HG02588 (cell line): ENCODE measurements at regions not wholly inside any gene's neighbourhood (a gene's known extent, or its start where the extent isn't known, plus 50 kb on each side); places are given as distances from the start of the nearest gene placed in this dataset.

Source experiments
- ATAC-seq: cut with Tn5 transposase; IDR thresholded peaks from one replicate; pipeline ENCODE4 v1.9.1; 2021; ENCODE audit warnings: mild to moderate bottlenecking, moderate library complexity; ENCODE audit not compliant: unreplicated experiment

GRCh38 chr13:106143930-106144709 is 391.3 kb downstream of the EFNB2 start:
- no peak for ATAC-seq

GRCh38 chr13:106143392-106143791 is 392.1 kb downstream of the EFNB2 start:
- ATAC-seq = no peak

DNA sequence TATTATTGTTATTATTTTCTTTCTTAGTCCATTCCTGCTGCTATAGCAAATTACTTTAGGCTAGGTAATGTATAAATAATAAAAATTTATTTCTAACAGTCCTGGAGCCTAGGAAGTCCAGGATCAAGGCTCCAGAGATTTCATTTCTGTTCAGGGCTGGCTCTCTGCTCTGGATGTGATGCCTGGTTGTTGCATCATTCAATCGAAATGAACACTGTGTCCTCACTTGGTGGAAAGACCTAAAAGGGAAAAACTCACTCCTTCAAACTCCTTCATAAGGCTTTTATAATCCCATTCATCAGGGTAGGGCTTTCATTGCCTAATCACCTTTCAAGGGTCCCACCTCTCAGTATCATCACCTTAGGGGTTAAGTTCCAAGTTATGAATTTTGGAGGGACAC is 395.0 kb downstream of the EFNB2 start:
- ATAC-seq = no peak

- no peak for ATAC-seq
Measured at GRCh38 chr13:106139942-106140341, 395.5 kb downstream of the EFNB2 start.

GRCh38 chr13:106139377-106139776 is 396.1 kb downstream of the EFNB2 start:
- no peak for ATAC-seq

- no peak for ATAC-seq
Measured at GRCh38 chr13:106138620-106139019, 396.8 kb downstream of the EFNB2 start.

GRCh38 chr13:106133025-106133424 is 402.4 kb downstream of the EFNB2 start:
- ATAC-seq = no peak

DNA sequence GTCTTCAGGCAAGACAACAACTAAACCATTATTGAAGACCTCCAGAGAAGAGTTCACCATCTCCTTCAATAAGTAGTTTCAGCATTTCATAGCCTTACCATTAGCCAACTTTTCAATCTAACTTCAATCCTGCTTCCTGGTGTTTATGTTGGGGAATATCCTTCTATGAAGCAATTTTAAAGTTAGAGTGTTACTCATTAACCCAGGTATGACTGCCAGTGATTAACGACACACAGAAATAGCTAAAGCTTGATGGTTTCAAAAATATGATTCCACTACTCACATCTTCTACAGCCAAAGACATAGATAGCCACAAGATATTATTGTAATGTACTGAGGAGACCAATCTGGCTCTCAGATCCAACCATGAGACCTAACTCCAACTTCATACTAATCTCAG is 403.2 kb downstream of the EFNB2 start:
- ATAC-seq = no peak

GRCh38 chr13:106129993-106130392 is 405.5 kb downstream of the EFNB2 start:
- no peak for ATAC-seq

- ATAC-seq = no peak
Measured at GRCh38 chr13:106129273-106129672, 406.2 kb downstream of the EFNB2 start.

- no peak for ATAC-seq
Measured at GRCh38 chr13:106122234-106122633, 413.2 kb downstream of the EFNB2 start.

GRCh38 chr13:106121173-106121754 is 414.2 kb downstream of the EFNB2 start:
- ATAC-seq = no peak

- ATAC-seq = no peak
Measured at GRCh38 chr13:106118996-106119395, 416.5 kb downstream of the EFNB2 start.

DNA sequence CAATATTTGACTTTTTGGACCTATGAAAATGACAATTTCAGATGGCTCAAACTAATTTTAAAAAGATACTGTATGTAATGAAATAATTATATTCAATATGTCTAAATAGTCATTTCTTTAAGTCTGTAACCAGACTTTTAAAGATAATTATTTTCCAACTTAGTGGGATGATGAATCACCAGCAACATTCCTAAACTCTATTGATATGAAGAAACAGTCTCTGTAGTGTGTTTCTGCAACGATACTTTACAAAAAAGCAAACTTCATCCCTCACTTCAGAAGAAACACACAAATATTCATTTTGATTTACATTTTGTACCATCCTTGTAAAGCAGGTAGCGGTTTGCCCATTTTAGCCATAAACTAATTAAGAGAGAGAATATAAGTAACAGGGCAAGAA is 417.4 kb downstream of the EFNB2 start:
- ATAC-seq = no peak

- ATAC-seq = no peak
Measured at GRCh38 chr13:106117640-106118039, 417.8 kb downstream of the EFNB2 start.

DNA sequence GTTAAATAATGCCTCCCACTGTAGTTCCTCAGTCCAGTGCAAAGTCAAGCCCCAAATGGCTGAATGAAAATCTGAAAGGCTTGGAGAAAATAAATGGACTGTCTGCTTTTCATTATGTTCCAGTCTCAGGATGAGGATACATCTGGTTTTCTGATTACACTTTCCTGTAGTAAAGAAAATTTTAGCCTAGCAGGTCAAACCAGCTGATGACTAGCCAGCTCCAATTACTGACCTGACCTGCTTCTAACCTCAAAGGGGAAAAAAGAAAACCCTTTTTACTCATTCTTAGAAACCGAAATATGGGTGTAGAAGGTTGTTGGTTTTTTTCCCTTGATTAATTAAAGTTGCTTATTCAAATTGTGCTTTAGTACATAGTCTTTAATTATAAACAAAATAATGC is 418.4 kb downstream of the EFNB2 start:
- ATAC-seq = no peak

GRCh38 chr13:106115081-106115480 is 420.4 kb downstream of the EFNB2 start:
- no peak for ATAC-seq

DNA sequence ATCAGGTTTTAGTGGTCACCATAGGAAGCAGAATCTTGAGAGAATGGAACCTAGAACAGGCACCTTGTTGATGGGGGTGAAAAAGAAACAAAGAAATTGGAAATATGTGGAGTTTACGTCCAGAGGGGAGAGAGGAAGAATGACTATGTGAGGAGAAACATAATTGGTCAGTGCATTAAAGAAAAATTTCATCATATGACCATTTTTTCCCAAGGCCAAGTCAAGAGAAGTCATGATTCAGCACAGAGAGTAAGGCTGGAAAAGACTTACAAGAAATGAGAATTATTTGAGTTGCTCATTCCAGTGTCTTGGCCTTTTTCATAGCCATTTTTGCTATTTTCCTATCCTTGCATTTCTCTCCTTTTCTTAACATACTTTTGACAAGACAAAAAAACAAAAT is 421.7 kb downstream of the EFNB2 start:
- ATAC-seq = no peak

GRCh38 chr13:106112191-106112590 is 423.3 kb downstream of the EFNB2 start:
- no peak for ATAC-seq

GRCh38 chr13:106110241-106110855 is 425.1 kb downstream of the EFNB2 start:
- no peak for ATAC-seq

GRCh38 chr13:106109391-106109791 is 426.1 kb downstream of the EFNB2 start:
- no peak for ATAC-seq

GRCh38 chr13:106108346-106108745 is 427.1 kb downstream of the EFNB2 start:
- ATAC-seq = no peak
